HG02623 (cell line): ENCODE measurements at regions not wholly inside any gene's neighbourhood (a gene's known extent, or its start where the extent isn't known, plus 50 kb on each side); places are given as distances from the start of the nearest gene placed in this dataset.
A peak's percentile ranks its signal among the peaks of the same experiment; 100 is the strongest.

ENCODE experiments used
- ATAC-seq: cut with Tn5 transposase; IDR thresholded peaks from one replicate; pipeline ENCODE4 v1.9.1; 2021; ENCODE audit warnings: moderate library complexity; ENCODE audit not compliant: unreplicated experiment

GRCh38 chr3:104514776-104515175 lies 851.9 kb upstream of the ALCAM start:
- ATAC-seq: no peak

- ATAC-seq: no peak
Observed at GRCh38 chr3:104519068-104519467, 847.6 kb upstream of the ALCAM start.

GRCh38 chr3:104519468-104520227 lies 847.1 kb upstream of the ALCAM start:
- ATAC-seq: no peak

- peak; percentile 52 for ATAC-seq
Observed at GRCh38 chr3:104520228-104520655, 846.5 kb upstream of the ALCAM start.

GRCh38 chr3:104521606-104522336 lies 844.9 kb upstream of the ALCAM start:
- ATAC-seq: peak; percentile 28

- ATAC-seq: peak; percentile 26
Observed at GRCh38 chr3:104523136-104523535, 843.6 kb upstream of the ALCAM start.

- peak; percentile 77 for ATAC-seq
Observed at GRCh38 chr3:104526901-104527401, 839.8 kb upstream of the ALCAM start.

- no peak for ATAC-seq
Observed at GRCh38 chr3:104530934-104531333, 835.8 kb upstream of the ALCAM start.

- ATAC-seq: peak; percentile 64
Observed at GRCh38 chr3:104536715-104537114, 830.0 kb upstream of the ALCAM start.

- no peak for ATAC-seq
Observed at GRCh38 chr3:104537323-104537722, 829.4 kb upstream of the ALCAM start.

- ATAC-seq: no peak
Observed at GRCh38 chr3:104546301-104546700, 820.4 kb upstream of the ALCAM start.

GRCh38 chr3:104547031-104547430 lies 819.7 kb upstream of the ALCAM start:
- no peak for ATAC-seq

GRCh38 chr3:104548401-104548800 lies 818.3 kb upstream of the ALCAM start:
- ATAC-seq: no peak

GRCh38 chr3:104549099-104549714 lies 817.5 kb upstream of the ALCAM start:
- ATAC-seq: no peak

GRCh38 chr3:104553121-104553520 lies 813.6 kb upstream of the ALCAM start:
- ATAC-seq: no peak

- no peak for ATAC-seq
Observed at GRCh38 chr3:104554425-104554824, 812.3 kb upstream of the ALCAM start.

GRCh38 chr3:104555728-104556127 lies 811.0 kb upstream of the ALCAM start:
- no peak for ATAC-seq

GRCh38 chr3:104556372-104557078 lies 810.2 kb upstream of the ALCAM start:
- no peak for ATAC-seq

- ATAC-seq: peak; percentile 47
Observed at GRCh38 chr3:104561324-104561723, 805.4 kb upstream of the ALCAM start.

GRCh38 chr3:104564045-104564643 lies 802.6 kb upstream of the ALCAM start:
- no peak for ATAC-seq

- ATAC-seq: no peak
Observed at GRCh38 chr3:104566054-104566453, 800.7 kb upstream of the ALCAM start.
